Caki2 (cell line): ENCODE measurements at regions not wholly inside any gene's neighbourhood (a gene's known extent, or its start where the extent isn't known, plus 50 kb on each side); places are given as distances from the start of the nearest gene placed in this dataset.

Source experiments
- DNase-seq: peaks from one replicate; pipeline ENCODE4 v3.0.0-alpha.2; 2015; ENCODE audit warnings: low read depth
- in situ Hi-C: cut with HindIII; loops from 2 replicates; pipeline ENCODE4 v1.10.0; 2016; ENCODE audit warnings: low sequenced_read_pairs, low pct_unique_long_range_greater_than_20kb, mixed read lengths

DNA sequence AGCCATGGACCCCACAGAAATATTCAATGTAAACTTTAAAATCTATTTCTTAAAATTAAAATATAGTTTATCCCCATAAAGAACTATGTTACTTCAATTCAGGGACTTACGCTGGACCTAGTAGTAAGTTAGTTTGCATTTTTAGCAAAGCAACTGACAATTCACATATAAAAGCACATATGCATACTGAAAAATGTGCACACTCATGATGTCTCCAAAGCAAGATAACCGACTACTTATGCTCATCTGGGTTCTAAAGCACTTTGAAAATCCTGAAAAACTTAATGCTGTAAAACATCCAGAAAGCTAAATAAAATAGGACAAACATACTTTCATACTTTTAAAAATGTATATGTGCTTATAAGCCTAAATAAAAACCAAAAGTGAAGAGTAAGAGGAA is 264.4 kb upstream of the GAS1 start:
- in situ Hi-C loops: no loop called here
- no peak for DNase-seq

DNA sequence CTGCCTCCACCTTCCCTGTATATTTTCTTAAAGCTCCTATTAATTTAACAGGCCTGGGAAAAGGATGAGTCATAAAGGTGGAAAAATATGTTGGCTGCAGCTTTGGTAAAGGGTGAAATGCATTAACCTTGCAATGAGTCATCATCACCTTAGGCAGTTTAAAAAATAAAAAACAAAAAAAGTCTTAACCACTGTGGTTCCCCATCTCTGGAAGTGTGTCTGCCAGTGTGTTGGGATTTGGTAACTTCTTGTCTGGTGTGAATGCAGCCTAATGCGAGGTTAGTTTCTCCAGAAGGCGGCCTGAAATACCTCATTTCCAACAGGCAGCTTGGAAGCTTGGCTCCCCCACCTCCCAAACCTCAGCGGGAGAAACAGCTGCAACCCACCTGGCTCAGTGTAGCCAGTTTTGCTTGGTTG is 265.3 kb upstream of the GAS1 start:
- in situ Hi-C loops: no loop called here
- DNase-seq: peak; percentile 88

DNA sequence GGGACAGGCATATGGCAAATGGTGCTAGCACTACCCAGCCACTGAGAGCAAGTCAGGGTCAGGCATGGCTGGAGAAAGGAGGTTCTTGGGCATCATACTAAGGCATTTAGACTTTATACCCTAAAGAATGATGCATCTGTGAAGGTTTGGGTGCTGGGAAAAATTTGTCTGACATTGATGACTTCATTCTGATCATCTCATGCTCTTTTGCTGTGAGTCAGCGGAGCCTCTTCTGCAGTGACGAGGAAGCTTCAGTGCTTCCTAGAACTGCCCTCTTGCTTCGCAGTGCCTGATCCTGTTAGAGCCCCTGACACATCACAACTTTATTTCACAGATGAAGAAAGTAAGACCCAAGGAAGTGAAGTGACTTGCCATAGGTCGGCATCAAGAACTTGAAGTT is 266.6 kb upstream of the GAS1 start:
- DNase-seq: peak; percentile 37
- in situ Hi-C loops: no loop called here

DNA sequence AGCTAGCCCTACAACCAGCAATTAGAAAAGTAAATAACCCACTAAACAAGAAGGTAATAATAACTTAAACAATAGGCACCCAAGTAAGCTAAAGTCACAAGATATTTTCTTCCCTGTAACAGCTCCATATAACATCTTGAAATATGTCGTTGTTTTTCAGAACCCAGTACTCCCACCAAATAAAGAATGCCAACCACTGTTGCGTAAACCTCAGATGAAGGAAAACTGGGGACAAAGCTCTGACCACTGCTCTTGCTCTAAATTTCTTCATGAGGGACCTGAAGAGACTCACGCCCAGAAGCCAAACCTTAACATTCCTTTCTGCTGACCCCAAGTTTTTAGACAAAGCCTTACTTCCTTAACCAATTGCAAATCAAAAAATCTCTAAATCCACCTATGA is 267.7 kb upstream of the GAS1 start:
- no peak for DNase-seq
- in situ Hi-C loops: no loop called here

DNA sequence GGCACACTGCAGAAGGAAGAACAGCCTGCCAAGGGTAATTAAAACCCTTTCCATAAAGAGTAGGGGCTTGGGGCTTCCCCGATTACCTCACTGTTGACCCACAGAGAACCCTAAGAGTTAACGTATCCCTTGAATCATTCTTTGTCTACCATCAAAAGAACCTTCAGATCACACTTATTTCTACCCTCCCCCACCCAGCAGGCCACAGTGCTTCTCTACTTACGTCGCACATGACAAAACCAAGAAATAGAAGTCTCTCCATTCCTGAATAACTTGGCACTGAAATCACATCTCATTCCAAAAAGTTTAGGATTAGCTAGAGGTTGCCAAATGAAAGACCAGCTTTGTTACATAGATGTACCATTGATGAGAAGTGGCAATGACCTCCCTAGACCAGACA is 268.7 kb upstream of the GAS1 start:
- no peak for DNase-seq
- in situ Hi-C loops: no loop called here

DNA sequence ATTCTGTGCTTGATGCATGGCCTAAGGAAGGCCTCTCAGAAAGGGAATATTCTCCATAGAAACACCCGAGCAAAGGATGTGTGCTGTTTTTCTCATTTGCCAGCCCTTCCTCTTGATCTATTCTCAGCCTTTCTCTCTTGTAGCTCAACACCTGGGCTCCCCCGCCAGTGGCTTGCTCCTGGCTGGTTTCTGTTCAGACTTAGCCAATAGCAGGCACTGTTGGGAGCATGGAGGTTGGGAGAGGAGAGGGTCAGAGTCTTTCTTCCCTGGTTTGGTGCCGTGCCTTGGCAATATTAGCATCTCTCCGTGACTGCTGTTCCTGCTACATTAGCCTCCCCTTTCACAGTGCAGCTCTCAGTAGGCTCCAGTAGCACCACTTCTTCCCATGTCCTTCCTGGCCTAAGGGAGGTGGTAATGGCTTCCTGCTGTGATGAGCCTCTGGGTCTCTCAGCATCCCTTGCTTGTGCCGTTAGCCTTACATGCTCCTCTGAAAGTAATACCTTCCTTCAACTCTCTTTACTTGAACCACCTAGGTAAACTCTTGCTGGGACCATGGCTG is 269.7 kb upstream of the GAS1 start:
- DNase-seq: no peak
- in situ Hi-C loops: no loop called here

DNA sequence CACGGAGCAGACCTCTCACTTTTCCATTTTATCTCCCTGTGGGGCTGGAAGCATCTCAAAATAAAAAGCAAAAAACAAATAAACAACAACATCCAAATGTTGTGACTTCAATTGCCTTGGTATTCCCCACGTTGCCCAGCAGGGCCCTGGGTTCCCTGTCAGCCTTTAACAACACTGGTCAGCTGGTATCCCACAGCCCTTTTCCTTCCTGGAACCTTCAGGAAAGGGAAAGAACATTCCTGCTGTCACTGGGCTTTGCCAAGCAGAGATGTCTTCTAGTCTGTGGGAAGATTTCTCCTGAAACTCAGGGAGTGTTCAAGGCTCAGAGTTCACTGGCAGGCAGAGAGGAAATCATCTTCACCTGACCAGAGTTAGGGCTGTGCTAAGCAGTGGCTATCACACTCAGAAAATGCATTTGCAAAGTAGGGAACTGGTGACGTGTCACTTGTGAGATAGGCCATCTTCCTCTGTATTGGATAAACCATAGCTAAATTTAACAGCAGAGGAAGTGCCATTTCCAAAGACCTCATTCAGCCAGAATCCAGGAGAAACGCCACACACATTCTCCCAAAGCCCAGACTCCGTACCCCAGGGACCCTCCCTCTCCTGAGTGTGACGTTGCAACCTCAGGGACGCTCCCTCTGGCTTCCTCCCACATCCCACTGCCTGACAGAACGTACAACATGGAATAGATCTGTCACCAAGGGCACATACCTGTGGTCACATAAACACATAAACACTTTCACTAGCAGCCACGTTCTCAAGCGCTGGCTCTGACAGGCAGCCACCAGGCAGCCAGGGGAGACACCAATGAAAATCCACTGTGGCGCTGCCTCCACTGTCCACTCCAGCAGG is 274.0 kb upstream of the DAPK1 start:
- DNase-seq: no peak

DNA sequence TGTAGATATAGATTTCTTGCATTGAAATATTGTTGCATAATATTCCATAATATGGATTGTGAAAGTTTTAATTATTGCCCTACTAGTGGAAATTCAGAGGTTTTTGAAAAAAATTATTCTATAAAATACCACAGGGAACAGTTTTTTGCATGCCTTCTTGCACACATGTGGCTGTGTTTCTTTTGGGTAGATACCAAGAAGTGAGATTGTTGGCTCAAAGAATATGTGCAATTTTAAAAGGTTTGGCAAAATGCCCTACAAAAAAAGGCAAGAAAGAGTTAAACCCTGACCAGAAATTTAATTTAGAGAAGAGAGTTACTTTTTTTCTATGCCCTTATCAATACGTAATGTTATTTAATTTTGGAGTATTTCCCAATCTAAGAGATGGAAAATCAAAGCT is 270.8 kb upstream of the DAPK1 start:
- in situ Hi-C loops: no loop called here
- DNase-seq: no peak

More for the DNA sequence above, 274.0 kb upstream of the DAPK1 start:
- in situ Hi-C loops: no loop called here

DNA sequence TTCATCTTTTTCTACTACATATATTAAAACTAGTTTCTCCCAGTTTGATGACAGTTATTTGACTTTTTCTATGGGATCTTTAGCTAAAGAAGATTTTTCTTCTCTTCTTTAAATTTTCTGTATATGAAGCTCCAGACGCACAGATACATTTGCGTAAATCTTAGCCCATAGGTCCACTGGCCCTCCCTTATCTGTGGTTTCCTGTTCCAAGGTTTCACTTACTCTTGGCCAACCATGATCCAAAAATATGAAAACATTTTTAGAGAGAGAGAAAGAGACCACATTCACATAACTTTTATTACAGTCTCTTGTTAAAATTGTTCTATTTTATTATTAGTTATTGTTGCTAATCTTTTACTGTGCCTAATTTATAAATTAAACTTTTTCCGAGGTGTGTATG is 270.2 kb upstream of the DAPK1 start:
- in situ Hi-C loops: no loop called here
- DNase-seq: no peak

DNA sequence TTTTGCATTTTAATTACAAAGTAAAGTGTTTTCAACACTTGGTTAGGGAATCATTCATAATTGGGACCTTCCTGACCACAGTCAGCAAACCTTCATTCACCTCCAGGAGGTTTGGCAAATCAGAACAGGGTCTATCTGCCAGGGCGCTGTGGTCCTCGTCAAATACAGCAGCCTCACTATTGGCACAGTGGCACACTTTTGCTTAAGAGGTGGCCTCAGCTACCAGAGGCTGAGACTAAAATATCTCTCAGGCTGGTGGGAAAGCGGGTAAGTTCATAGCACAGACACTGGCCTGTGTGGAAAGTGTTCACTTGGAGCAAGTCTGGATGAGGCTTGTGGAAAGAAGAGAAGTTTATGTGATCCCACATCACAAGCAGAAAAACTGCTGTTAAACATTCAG is 268.6 kb upstream of the DAPK1 start:
- DNase-seq: no peak
- in situ Hi-C loops: no loop called here

DNA sequence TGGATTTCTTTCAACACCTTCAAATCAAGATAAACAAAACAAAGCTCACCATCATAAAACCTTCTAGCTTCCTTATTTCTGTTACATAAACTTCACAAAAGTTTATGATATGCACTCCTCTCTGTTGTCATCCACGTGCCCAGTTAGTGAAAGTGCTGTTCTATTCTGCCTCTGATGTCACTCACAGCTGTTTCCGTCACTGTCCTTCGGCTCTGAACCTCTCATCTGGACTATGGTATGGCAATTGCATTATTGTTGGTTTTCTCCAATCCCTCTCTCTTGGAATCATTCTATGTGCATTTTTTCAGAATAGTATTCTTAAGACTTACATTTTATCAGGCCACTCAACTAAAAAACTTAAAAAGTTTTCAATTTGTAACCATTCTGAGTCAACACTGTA is 264.2 kb upstream of the DAPK1 start:
- in situ Hi-C loops: no loop called here
- DNase-seq: no peak

DNA sequence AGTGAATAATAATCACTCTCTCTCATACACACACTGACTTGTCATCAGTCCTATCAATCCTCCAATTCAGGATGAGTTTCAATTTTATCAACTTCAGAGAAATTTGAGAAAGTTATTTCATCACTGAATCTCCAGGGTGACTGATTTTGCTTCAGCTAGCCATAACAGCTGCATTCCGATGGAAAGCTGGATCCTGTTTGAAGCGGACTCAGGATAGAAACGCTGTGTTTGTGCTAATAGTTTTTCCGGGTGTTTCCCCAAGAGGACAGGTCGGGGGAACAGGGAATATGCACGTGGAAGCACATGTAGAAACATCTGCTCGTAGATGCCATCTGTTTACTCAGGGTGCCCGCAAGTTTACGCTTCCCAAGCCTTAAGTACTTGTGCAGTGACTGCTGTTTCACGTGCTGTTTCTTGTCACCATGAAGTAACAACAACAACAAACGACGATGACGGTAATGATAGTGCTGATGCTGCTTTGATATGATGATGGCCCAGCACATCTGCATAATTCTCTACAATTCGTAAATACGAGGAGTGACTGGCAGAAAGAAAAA is 263.7 kb upstream of the DAPK1 start:
- in situ Hi-C loops: no loop called here

DNA sequence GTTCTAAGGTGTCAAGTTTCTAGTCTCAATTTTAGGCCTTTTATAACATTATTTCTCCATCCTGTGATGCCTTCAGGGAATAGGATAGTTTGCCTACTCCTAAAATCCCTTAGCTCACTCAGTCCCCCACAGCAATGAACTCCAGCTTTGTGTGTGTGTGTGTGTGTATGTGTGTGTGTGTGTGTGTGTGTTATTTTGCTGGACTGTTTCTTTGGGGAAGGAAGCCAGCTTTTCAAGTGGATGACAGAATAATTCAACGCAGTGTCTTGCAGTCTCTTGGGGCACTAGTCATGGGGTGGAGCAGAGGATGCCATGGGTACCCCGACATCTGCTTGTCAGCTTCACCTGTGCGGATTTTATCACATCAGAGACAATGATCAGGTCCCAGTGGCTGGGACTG is 262.8 kb upstream of the DAPK1 start:
- DNase-seq: no peak
- in situ Hi-C loops: no loop called here

More for the DNA sequence above, 263.7 kb upstream of the DAPK1 start:
- no peak for DNase-seq

DNA sequence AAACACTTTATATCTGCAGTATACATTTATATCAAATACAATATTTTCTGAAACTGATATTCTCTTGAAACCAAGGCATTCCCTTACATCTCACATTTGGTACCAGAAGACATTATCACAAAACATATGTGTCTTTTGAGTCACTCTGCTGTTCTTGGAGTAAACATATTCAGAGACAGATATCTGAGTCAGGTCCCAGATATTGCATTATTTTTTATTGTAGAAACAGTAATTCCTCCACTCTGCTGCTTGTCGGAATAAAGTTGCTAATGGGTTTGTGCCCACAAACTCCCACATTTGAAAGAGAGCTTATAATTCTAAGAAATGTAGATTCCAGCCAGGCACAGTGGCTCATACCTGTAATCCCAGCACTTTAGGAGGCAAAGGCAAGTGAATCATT is 261.1 kb upstream of the DAPK1 start:
- in situ Hi-C loops: no loop called here

DNA sequence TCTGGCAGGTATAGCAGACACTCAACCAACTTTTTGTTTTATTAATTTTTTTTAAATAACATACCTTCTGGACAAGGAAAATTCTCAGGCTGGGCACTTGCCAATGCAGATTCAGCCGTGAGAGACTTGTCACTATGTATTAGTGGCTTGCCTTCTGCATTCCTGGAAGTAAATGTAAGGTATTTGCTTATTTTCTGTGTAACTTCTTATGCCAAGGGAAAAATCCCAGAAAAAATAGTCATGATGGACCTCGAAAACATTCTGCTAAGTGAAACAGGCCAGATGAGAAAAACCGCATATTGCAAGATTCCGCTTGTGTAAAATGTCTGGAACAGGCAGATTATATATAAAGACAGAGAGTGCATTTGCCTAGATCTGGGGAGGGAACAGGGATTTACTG is 260.3 kb upstream of the DAPK1 start:
- in situ Hi-C loops: no loop called here
- DNase-seq: no peak

More for the DNA sequence above, 261.1 kb upstream of the DAPK1 start:
- DNase-seq: no peak

DNA sequence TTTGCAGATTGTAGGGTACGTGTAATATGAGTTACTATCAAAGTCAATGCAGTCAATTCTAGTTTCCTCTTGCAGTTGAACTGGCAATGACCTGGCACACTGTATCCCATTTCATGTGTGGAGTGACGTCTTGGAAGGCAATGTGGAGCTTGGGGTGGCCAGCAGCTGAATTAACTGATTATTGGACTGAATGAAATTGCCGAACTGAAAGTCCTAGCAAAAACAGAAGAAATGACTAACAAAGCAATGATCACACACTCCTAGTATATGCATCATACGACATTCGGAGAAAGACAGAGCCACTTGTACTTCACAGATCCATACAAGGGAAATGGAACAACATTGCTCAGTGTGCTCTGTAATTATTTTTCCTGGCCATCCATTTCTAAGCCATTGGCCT is 259.1 kb upstream of the DAPK1 start:
- in situ Hi-C loops: no loop called here
- no peak for DNase-seq

DNA sequence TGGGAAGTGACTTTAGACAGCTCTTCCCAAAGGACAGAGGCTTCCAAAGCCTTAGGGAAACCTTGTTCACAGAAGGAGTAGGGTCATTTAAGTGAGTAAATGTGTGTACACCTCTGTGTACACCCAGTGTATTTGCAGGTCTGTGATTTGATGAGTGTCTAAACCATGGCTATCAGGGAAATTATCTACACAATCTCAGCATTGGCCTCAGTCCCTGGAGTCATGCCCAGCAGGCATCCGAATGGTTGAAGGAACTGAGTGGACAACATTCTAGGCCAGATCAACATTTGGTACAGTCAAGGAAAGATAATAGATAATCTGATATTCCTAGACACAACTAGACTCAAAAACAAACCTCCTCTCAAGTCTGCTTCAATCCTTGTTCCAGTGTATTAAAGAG is 258.4 kb upstream of the DAPK1 start:
- in situ Hi-C loops: no loop called here
- DNase-seq: no peak

DNA sequence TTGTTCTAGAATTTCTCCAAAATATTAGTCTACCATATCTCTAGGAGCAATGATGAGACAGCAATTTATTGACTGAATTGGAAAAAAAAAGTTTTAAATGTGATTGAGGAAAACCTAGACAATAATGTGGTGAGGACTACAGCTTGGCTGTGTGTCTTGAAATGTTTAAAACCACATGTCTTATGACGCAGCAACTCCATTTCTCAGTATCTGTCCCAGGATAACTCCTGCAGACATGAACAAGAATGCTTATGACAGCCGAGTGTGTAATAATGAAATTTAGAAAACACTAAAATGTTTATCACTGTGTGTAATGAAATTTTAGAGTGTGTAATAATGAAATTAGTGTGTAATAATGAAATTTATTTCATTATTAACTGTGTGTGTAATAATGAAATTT is 254.1 kb upstream of the DAPK1 start:
- in situ Hi-C loops: no loop called here
- no peak for DNase-seq

DNA sequence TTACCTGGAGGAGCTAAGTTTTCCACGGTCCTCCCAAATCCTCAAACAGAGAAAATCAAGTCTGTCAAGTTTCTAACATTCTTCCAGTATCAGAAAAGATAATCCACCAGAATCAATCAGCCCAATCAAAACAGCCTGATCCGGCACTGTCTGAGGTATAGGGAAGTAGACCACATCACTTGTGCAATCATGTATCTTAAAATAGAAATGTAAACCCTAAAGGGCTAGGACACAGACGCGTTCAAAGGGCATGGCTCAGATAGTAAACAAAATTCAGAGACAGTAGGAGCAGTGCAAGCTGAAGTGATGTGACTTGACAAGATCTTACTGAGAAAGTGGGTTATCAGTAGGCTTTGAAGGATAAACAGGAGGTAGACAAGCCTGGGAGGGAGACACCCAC is 252.4 kb upstream of the DAPK1 start:
- in situ Hi-C loops: no loop called here
- no peak for DNase-seq

DNA sequence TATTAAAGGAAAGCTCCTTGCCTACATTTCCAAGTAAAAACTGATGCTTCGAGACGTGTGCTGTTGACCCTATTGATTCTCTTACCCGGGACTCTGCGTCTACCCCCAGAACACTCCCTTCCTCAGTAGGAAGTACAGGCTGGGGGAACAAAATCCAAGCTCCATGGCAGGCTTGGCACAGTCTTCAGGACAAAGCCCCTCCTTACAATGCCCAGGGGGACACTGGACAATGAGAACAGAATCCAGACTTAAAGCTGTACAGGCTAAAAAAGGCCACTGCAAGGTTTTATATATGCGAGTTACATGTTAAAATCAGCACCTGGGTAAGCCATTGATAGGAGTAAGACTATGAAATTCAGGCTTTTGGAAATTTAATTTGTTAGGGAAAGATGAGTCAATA is 250.6 kb upstream of the DAPK1 start:
- in situ Hi-C loops: no loop called here

More for the DNA sequence above, 250.6 kb upstream of the DAPK1 start:
- no peak for DNase-seq
